NCI-H2029 treated with DMSO at 0.1 percent for 48 hours (cell line): ENCODE measurements at regions not wholly inside any gene's neighbourhood (a gene's known extent, or its start where the extent isn't known, plus 50 kb on each side); places are given as distances from the start of the nearest gene placed in this dataset.

Experiments
- DNase-seq: peaks from one replicate; lab custom pipeline; 2025; lab: John Stamatoyannopoulos, UW

- DNase-seq = no peak
Measured at GRCh38 chr10:3455385-3456334, 283.1 kb upstream of the PITRM1 start.

GRCh38 chr10:3452683-3453361 lies 280.2 kb upstream of the PITRM1 start:
- no peak for DNase-seq

- no peak for DNase-seq
Measured at GRCh38 chr10:3452173-3452626, 279.6 kb upstream of the PITRM1 start.

- DNase-seq = no peak
Measured at GRCh38 chr10:3451516-3452172, 279.1 kb upstream of the PITRM1 start.

- no peak for DNase-seq
Measured at GRCh38 chr10:3446221-3446620, 273.6 kb upstream of the PITRM1 start.

GRCh38 chr10:3445648-3446047 lies 273.1 kb upstream of the PITRM1 start:
- no peak for DNase-seq

GRCh38 chr10:3442451-3442990 lies 269.9 kb upstream of the PITRM1 start:
- no peak for DNase-seq

- DNase-seq = no peak
Measured at GRCh38 chr10:3439183-3439582, 266.6 kb upstream of the PITRM1 start.

GRCh38 chr10:3438606-3439005 lies 266.0 kb upstream of the PITRM1 start:
- DNase-seq = no peak

GRCh38 chr10:3435671-3436070 lies 263.1 kb upstream of the PITRM1 start:
- no peak for DNase-seq

- DNase-seq = no peak
Measured at GRCh38 chr10:3433988-3434387, 261.4 kb upstream of the PITRM1 start.

GRCh38 chr10:3433131-3433530 lies 260.5 kb upstream of the PITRM1 start:
- no peak for DNase-seq

- DNase-seq = no peak
Measured at GRCh38 chr10:3432081-3432825, 259.7 kb upstream of the PITRM1 start.

- DNase-seq = no peak
Measured at GRCh38 chr10:3430501-3430900, 257.9 kb upstream of the PITRM1 start.

GRCh38 chr10:3429676-3430075 lies 257.1 kb upstream of the PITRM1 start:
- DNase-seq = no peak

- no peak for DNase-seq
Measured at GRCh38 chr10:3428826-3429225, 256.2 kb upstream of the PITRM1 start.

GRCh38 chr10:3427950-3428354 lies 255.4 kb upstream of the PITRM1 start:
- DNase-seq = no peak

GRCh38 chr10:3427347-3427746 lies 254.8 kb upstream of the PITRM1 start:
- no peak for DNase-seq

- no peak for DNase-seq
Measured at GRCh38 chr10:3426190-3426845, 253.7 kb upstream of the PITRM1 start.

- no peak for DNase-seq
Measured at GRCh38 chr10:3425716-3426115, 253.1 kb upstream of the PITRM1 start.

- no peak for DNase-seq
Measured at GRCh38 chr10:3425261-3425660, 252.7 kb upstream of the PITRM1 start.
